NCI-H1417 treated with DMSO at 0.1 percent for 48 hours (cell line): ENCODE measurements at regions not wholly inside any gene's neighbourhood (a gene's known extent, or its start where the extent isn't known, plus 50 kb on each side); places are given as distances from the start of the nearest gene placed in this dataset.
A peak's percentile ranks its signal among the peaks of the same experiment; 100 is the strongest.
"Not testable (repeated sequence)": the region's sequence is repeated elsewhere in the genome, so short reads cannot be mapped to it uniquely, and the experiment has no call there.

Experiments
- DNase-seq: peaks from one replicate; lab custom pipeline; 2025; lab: John Stamatoyannopoulos, UW

GRCh38 chr10:123270221-123270620 is 116.0 kb downstream of the BUB3 start:
- no peak for DNase-seq

GRCh38 chr10:123270806-123271205 is 116.6 kb downstream of the BUB3 start:
- DNase-seq, result no peak

GRCh38 chr10:123272171-123272570 is 118.0 kb downstream of the BUB3 start:
- no peak for DNase-seq

GRCh38 chr10:123274306-123275135 is 120.3 kb downstream of the BUB3 start:
- peak; percentile 90 for DNase-seq

GRCh38 chr10:123275136-123275564 is 120.9 kb downstream of the BUB3 start:
- peak; percentile 11 for DNase-seq

- DNase-seq, result no peak
Measured at GRCh38 chr10:123278445-123278844, 124.2 kb downstream of the BUB3 start.

- not testable (repeated sequence) for DNase-seq
Measured at GRCh38 chr10:123283371-123283770, 129.2 kb downstream of the BUB3 start.

- no peak for DNase-seq
Measured at GRCh38 chr10:123284022-123284421, 129.8 kb downstream of the BUB3 start.

- DNase-seq, result no peak
Measured at GRCh38 chr10:123287594-123288247, 133.5 kb downstream of the BUB3 start.

- no peak for DNase-seq
Measured at GRCh38 chr10:123289432-123289831, 135.2 kb downstream of the BUB3 start.

- DNase-seq, result no peak
Measured at GRCh38 chr10:123294109-123294508, 139.9 kb downstream of the BUB3 start.

- DNase-seq, result no peak
Measured at GRCh38 chr10:123294886-123295285, 140.7 kb downstream of the BUB3 start.

GRCh38 chr10:123295644-123296043 is 141.4 kb downstream of the BUB3 start:
- DNase-seq, result no peak

- no peak for DNase-seq
Measured at GRCh38 chr10:123297175-123297574, 143.0 kb downstream of the BUB3 start.

- DNase-seq, result no peak
Measured at GRCh38 chr10:123298583-123298982, 144.4 kb downstream of the BUB3 start.

- no peak for DNase-seq
Measured at GRCh38 chr10:123299598-123299997, 145.4 kb downstream of the BUB3 start.

- no peak for DNase-seq
Measured at GRCh38 chr10:123301077-123301857, 147.1 kb downstream of the BUB3 start.

- DNase-seq, result no peak
Measured at GRCh38 chr10:123303581-123304337, 149.6 kb downstream of the BUB3 start.

GRCh38 chr10:123305671-123306070 is 151.5 kb downstream of the BUB3 start:
- no peak for DNase-seq

- DNase-seq, result no peak
Measured at GRCh38 chr10:123306290-123306689, 152.1 kb downstream of the BUB3 start.

- DNase-seq, result no peak
Measured at GRCh38 chr10:123309731-123310130, 155.5 kb downstream of the BUB3 start.

GRCh38 chr10:123316776-123317175 is 162.6 kb downstream of the BUB3 start:
- no peak for DNase-seq
